NT2/D1 (cell line): ENCODE measurements at regions not wholly inside any gene's neighbourhood (a gene's known extent, or its start where the extent isn't known, plus 50 kb on each side); places are given as distances from the start of the nearest gene placed in this dataset.

ENCODE experiments used
- YY1 ChIP-seq: IDR thresholded peaks from 2 replicates; pipeline ENCODE4 v1.6.1; 2011; ENCODE audit not compliant: insufficient read length, insufficient read depth
- ZNF274 ChIP-seq: IDR thresholded peaks from 2 replicates; pipeline ENCODE4 v1.6.1; 2011; ENCODE audit warnings: mild to moderate bottlenecking, low read depth, low read length

DNA sequence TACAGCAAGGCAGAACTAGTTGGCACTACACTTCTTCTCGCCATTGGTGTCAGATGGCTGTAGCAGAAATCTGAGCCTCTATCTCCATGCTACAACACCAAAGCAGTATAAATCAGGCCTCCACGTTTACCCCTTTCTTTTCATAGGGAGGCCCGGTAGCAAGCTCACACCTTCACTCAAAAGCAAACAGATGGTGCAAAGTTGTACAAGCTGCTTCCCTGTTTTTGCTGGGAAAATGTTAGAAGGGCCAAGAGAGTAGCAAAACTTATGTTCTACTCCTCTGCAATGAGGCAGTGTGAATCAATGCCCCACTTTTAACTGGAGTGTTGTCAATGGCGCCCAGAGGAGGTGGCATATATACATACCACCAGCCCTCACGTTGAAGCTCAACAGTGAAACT lies 369.6 kb upstream of the NRXN1 start:
- TF ChIP-seq YY1: no peak
- TF ChIP-seq ZNF274: no peak
